ENCODE measurements at regions not wholly inside any gene's neighbourhood (a gene's known extent, or its start where the extent isn't known, plus 50 kb on each side); places are given as distances from the start of the nearest gene placed in this dataset.

- no peak for TF ChIP-seq GABPA (IDR thresholded peaks at IDR 0.05; ENCODE audit: low read depth)
- TF ChIP-seq POLR2AphosphoS5 (IDR thresholded peaks at IDR 0.05; ENCODE audit: low read depth), result no peak
- TF ChIP-seq CTCF (IDR thresholded peaks at IDR 0.05; ENCODE audit: insufficient read depth, low read length), result no peak
- TF ChIP-seq SPI1 (IDR thresholded peaks at IDR 0.05; ENCODE audit: borderline replicate concordance, low read depth), result no peak
- no peak for TF ChIP-seq REST (IDR thresholded peaks at IDR 0.05; ENCODE audit: insufficient replicate concordance, low read depth)
- no peak for DNase-seq (ENCODE audit: low read depth in 1 of 2, low spot score in 1 of 2)
- H3K27me3 ChIP-seq (ENCODE audit: insufficient read depth, poor library complexity, severe bottlenecking), result no peaks in the 10 kb centered on the region
Measured at GRCh38 chr2:239834143-239834542, 191.0 kb downstream of the NDUFA10 start.

GRCh38 chr2:239833269-239834109 is 191.7 kb downstream of the NDUFA10 start:
- Histone ChIP-seq H3K27me3 (ENCODE audit: insufficient read depth, poor library complexity, severe bottlenecking) (no peaks in the 10 kb centered on the region), H3K27ac (replicated peaks) (no peak overlapping the region), H3K4me3 (replicated peaks; ENCODE audit: insufficient read depth, low read length) (no peak overlapping the region)
- TF ChIP-seq REST (IDR thresholded peaks at IDR 0.05; ENCODE audit: insufficient replicate concordance, low read depth) (no peak), SPI1 (IDR thresholded peaks at IDR 0.05; ENCODE audit: borderline replicate concordance, low read depth) (no peak), POLR2AphosphoS5 (IDR thresholded peaks at IDR 0.05; ENCODE audit: low read depth) (no peak), GABPA (IDR thresholded peaks at IDR 0.05; ENCODE audit: low read depth) (no peak), CTCF (IDR thresholded peaks at IDR 0.05; ENCODE audit: insufficient read depth, low read length) (no peak)
- no peak for DNase-seq (ENCODE audit: low read depth in 1 of 2, low spot score in 1 of 2)

More at GRCh38 chr2:239834143-239834542, 191.0 kb downstream of the NDUFA10 start:
- no peak overlapping the region for H3K4me3 ChIP-seq (replicated peaks; ENCODE audit: insufficient read depth, low read length)
- H3K27ac ChIP-seq (replicated peaks), result no peak overlapping the region

GRCh38 chr2:239832490-239833268 is 192.5 kb downstream of the NDUFA10 start:
- Histone ChIP-seq H3K27me3 (ENCODE audit: insufficient read depth, poor library complexity, severe bottlenecking) (no peaks in the 10 kb centered on the region), H3K4me3 (replicated peaks; ENCODE audit: insufficient read depth, low read length) (no peak overlapping the region), H3K27ac (replicated peaks) (no peak overlapping the region)
- no peak for DNase-seq (ENCODE audit: low read depth in 1 of 2, low spot score in 1 of 2)
- no peak for TF ChIP-seq SPI1 (IDR thresholded peaks at IDR 0.05; ENCODE audit: borderline replicate concordance, low read depth)
- TF ChIP-seq CTCF (IDR thresholded peaks at IDR 0.05; ENCODE audit: insufficient read depth, low read length), result no peak
- TF ChIP-seq POLR2AphosphoS5 (IDR thresholded peaks at IDR 0.05; ENCODE audit: low read depth), result no peak
- TF ChIP-seq REST (IDR thresholded peaks at IDR 0.05; ENCODE audit: insufficient replicate concordance, low read depth), result no peak
- TF ChIP-seq GABPA (IDR thresholded peaks at IDR 0.05; ENCODE audit: low read depth), result no peak
